Prostate gland (tissue), 2 donors: ENCODE measurements at regions not wholly inside any gene's neighbourhood (a gene's known extent, or its start where the extent isn't known, plus 50 kb on each side); places are given as distances from the start of the nearest gene placed in this dataset.

Experiments
- POLR2A ChIP-seq: fragments of 450-650 bp; IDR thresholded peaks from one replicate; pipeline ENCODE4 v1.6.1; 2016; ENCODE audit warnings: antibody characterized with exemption, mild to moderate bottlenecking
- POLR2AphosphoS5 ChIP-seq: sonication (generic); formaldehyde crosslinking; IDR thresholded peaks from one replicate; pipeline ENCODE4 v1.6.1; 2017; ENCODE audit warnings: antibody characterized with exemption
- TF ChIP-seq, protein P1 (sequence below), 4 experiments: fragments of 200-600 bp in 2 of 4; fragments of 450-650 bp in 2 of 4; sonication (generic) in 2 of 4; IDR thresholded peaks; 1 replicate in 3 of 4; 2 replicates in 1 of 4; pipeline ENCODE4 v1.5.1; 2016 to 2019; ENCODE audit warnings: antibody characterized with exemption in 4 of 4, mild to moderate bottlenecking in 2 of 4, moderate library complexity in 2 of 4

DNA sequence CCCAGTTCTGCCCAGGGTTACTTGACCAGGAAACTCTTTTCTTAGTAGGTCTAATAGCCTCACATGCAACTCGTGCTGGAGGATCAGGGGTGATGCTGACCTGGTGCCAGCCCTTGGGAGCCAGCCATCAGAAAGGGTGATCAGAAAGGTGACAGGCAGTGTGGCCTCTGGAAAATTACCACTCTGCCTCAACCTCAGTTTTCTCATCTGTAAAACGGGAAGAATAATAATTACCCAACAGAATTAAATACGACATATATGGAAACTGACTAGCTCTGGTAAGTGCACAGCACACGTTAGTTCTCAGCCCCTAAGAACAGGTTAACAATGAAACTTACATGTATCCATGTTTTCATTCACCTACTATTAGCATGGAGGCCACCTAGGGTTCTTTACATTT, 157.6 kb downstream of the EN1 start:
- TF ChIP-seq, protein P1, sequence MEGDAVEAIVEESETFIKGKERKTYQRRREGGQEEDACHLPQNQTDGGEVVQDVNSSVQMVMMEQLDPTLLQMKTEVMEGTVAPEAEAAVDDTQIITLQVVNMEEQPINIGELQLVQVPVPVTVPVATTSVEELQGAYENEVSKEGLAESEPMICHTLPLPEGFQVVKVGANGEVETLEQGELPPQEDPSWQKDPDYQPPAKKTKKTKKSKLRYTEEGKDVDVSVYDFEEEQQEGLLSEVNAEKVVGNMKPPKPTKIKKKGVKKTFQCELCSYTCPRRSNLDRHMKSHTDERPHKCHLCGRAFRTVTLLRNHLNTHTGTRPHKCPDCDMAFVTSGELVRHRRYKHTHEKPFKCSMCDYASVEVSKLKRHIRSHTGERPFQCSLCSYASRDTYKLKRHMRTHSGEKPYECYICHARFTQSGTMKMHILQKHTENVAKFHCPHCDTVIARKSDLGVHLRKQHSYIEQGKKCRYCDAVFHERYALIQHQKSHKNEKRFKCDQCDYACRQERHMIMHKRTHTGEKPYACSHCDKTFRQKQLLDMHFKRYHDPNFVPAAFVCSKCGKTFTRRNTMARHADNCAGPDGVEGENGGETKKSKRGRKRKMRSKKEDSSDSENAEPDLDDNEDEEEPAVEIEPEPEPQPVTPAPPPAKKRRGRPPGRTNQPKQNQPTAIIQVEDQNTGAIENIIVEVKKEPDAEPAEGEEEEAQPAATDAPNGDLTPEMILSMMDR (IDR thresholded peaks at IDR 0.05), result no peak
- TF ChIP-seq POLR2A (no peak), POLR2AphosphoS5 (no peak)
